HG02870 (cell line): ENCODE measurements at regions not wholly inside any gene's neighbourhood (a gene's known extent, or its start where the extent isn't known, plus 50 kb on each side); places are given as distances from the start of the nearest gene placed in this dataset.

Source experiments
- ATAC-seq: cut with Tn5 transposase; IDR thresholded peaks from one replicate; pipeline ENCODE4 v1.9.1; 2021; ENCODE audit warnings: mild to moderate bottlenecking, moderate library complexity; ENCODE audit not compliant: unreplicated experiment

DNA sequence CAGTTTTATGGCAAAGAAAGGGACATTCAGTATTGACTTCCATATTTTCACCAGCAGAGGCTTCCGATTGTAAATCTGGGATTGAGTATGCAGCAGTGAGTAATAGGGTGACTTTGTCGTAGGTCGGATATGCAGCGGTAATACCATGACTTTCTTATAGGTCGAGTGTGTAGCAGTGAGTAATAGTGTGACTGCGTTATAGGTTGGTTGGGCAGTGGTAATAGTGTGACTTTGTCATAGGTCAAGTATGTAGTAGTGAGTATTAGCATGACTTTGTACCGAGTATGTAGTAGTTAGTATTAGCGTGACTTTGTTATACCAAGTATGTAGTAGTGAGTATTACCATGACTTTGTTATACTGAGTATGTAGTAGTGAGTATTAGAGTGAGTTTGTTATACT lies 268.2 kb upstream of the ADARB2 start:
- no peak for ATAC-seq

DNA sequence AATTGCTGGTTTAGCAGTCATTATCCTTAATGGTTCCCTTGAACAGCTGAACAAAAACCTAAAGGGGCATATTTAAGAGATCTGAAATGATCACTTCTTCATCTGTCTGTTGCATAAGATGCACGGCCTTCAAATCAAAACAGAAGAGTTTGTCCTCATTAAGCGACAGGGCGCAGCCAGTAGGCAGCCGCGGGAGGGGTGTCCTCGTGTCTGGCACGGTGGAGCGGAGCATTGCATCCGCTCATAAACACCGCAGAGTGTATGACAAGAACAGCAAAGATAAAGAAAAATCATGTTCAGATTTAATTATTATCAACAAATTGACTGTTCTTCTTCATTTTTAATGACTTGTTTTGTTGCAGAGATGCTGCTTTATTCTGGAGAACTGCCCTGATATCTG lies 255.6 kb upstream of the ADARB2 start:
- ATAC-seq: no peak

- no peak for ATAC-seq
Measured at GRCh38 chr10:1989090-1989489, 251.8 kb upstream of the ADARB2 start.

- ATAC-seq: no peak
Measured at GRCh38 chr10:1981976-1982375, 244.7 kb upstream of the ADARB2 start.

DNA sequence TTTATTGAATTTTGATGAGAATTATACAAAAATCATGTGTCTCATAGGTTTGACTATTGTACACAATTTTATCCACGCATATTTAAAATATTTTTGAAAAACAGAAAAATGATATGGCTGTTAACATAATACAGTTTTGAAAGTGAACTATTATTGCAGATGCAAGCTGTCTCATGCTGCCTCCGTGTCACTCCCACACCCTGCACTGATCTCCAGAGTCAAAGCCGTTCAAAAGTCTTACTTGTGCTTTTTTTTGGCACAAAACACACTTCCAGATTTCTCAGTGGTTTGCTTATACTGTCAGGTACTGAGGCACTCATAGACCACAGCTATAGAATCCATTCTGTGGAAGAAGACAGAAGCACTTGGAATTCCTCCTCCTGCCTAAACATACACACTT lies 243.1 kb upstream of the ADARB2 start:
- ATAC-seq: no peak

- ATAC-seq: no peak
Measured at GRCh38 chr10:1978584-1978983, 241.3 kb upstream of the ADARB2 start.

DNA sequence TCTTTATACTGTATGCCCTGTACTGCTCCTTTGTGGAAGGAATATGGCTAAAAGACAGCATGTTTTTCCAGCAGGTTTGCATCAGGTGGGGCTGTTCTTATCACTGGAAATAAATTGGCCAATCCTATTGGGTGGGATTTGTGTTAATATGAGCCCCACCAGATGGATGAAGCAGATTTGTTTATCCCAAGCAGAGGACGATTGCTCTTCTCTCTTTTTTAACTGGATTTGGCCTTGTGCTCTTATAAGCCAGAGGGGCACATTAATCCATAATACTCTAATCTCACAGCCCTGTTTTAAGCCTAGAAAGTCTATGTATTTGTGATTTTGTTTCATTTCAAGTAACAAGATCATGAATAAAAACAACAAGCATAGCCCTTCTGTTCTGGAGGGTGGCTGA lies 240.1 kb upstream of the ADARB2 start:
- ATAC-seq: no peak

DNA sequence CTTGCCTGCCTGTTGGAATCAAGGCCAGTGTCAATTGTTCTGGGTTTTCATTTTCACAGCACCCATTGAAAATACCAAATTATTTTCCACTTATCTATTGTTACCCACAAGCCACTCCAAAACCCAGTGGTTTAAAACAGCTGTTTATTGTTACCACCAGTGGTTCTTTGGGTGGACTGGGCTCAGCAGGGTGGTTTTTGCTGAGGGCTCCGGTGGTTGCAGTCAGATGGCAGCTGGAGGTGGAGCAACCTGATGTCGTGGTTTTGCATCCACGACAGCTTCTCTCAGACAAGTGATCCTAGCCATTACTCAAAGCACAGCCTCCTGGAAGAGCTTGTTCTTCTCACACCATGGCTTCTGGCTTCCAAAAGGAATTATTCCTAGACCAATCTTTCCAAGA lies 235.1 kb upstream of the ADARB2 start:
- no peak for ATAC-seq

DNA sequence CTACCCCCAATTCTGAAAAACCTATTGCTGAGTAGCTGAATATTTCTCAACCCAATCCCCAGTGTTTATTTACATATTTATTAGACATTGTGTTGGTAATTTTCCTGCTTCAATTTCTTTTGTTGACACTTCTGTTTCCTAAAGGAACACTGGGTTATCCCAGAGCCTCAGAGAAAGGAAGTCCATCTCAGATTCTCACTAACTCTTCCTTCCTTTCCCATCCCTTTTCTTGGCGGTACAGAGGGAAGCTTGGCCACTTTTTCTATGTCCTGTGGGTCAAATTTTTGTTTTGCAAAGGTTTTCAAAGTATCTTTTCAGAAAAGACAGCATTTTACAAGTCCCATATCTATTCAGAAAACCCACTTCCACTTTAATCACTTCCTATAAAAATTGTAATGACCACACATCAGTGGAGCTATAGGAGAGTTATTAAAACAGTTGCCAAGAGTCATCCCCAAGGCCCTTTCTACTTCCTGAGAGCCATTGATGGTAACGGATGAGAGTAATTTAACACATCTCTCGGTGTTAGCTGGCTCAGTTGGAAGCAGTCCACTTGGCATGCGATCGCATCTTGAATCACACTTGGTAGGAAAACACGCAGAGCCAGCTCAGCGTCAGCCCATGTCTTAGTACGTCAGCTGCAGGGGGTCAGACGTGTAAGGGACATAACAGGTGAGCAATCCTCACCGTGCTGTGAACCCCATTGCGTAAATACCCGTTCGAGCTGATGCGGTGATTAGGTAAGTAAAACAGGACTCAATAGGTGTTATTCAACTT lies 231.1 kb upstream of the ADARB2 start:
- no peak for ATAC-seq

GRCh38 chr10:1966712-1967376 lies 229.5 kb upstream of the ADARB2 start:
- ATAC-seq: no peak

DNA sequence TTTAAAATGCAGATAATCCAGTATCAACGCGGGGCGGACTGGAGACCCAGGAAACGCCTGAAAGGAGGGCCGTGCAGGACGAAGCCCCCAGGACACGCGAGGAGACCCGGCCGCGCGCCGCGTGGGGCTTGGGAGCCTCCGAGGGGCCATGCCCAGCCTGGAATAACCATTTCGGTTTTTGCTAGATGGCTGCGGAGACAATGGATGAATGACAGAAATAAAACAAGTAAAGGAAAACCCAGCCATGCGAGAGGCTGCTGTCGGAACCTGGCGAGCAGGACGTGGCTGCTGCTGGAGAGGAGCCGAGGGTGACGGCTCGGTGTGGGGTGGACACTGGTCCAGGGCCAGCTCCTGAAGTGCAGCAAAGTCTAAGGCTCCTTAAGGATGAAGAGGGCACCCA lies 227.2 kb upstream of the ADARB2 start:
- ATAC-seq: no peak

GRCh38 chr10:1963341-1963740 lies 226.0 kb upstream of the ADARB2 start:
- ATAC-seq: no peak

DNA sequence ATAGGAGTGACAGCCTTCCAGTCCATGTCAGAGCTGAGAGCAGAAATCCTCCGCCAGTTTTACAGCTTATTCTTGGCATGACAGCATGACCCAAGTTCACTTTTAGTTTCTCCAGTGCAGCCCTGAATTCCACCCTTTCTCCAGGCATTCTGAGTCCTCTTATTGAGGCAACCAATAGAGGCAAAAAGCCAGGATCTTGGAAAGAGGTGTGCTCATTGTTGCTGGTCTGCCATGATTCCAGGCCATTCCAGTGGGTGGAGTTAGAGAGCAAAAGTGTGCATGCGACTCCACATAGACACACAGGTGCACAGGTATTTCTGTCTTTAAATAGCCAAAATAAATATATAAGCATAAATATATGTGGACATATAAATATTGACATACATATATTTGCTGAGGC lies 224.7 kb upstream of the ADARB2 start:
- no peak for ATAC-seq

DNA sequence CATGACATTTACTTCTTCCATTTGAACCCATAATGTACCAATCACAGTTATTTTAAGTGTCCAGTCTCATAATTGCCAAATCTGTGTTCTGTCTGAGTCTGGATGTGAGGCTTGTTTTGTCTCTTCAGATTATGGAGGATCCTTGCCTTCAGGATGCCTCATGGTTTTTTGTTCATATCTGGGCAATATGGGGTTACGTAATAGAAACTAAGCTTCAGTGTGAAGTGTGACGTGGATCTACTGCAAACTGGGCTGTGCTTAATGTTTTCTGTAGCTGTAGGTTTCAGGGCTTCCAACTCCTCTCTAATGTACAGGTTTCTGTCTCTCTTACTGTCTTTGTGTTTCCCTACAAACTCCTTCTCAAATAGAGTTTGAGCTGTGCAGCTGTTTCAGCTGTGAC lies 223.7 kb upstream of the ADARB2 start:
- ATAC-seq: no peak

DNA sequence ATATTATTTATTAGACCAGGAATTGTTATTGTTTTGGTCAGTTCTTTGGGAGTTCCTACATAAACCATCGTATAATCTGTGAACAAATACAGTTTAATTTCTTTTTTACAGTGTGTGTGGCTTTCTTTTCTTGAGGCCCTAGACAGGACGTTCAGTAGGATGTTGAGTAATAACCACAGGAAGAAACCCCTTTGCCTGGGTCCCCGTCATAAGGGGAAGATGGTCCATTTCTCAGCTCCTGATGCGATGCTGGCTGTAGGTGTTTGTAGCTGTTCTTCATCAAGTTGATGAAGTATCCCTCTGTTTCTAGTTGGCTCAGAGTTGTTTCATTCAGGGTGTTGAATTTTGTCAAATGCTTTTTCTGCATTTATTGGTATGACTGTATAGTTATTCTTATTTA lies 219.7 kb upstream of the ADARB2 start:
- no peak for ATAC-seq

DNA sequence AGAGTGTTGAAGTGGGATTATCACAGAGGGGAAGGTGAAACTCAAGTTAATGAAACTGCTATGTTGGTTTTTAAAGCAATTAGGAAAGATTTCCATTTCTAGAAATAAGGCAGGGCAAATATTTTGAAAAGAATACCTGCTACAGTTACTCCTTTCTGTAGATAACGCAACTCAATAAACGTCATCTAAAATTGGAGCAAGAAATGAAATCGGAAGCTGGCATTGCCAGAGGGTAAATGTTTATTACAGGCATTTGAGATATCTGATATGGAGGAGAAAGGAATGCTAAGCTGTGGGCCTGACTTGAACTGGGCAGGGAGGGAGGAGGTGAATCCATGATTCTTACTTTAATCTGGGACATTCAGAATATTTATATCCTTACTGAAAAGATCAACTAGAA lies 217.0 kb upstream of the ADARB2 start:
- no peak for ATAC-seq

- no peak for ATAC-seq
Measured at GRCh38 chr10:1952126-1953095, 215.1 kb upstream of the ADARB2 start.

GRCh38 chr10:1950803-1951495 lies 213.6 kb upstream of the ADARB2 start:
- no peak for ATAC-seq

DNA sequence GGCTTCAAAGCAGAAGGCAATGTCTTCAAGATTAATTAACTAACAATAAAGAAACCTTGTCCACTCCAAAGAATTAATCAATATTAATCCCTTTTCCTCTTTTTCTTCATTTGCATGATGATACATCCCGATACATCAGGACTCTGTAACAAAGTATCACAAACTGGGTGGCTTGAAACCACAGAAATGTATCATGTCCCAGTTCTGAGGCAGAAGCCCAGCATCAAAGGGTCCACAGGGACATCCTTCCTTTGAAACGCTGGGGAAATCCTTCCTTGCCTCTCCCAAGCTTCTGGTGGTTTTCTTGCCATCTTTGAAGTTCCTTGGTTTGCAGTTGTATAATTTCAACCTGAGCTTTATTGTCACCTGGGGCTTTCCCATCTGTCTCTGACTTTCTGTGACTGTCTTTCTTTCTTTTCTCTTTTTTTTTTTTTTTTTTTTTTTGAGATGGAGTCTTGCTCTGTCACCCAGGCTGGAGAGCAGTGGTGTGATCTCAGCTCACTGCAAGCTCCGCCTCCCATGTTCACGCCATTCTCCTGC lies 210.2 kb upstream of the ADARB2 start:
- no peak for ATAC-seq

GRCh38 chr10:1944487-1944886 lies 207.2 kb upstream of the ADARB2 start:
- no peak for ATAC-seq

DNA sequence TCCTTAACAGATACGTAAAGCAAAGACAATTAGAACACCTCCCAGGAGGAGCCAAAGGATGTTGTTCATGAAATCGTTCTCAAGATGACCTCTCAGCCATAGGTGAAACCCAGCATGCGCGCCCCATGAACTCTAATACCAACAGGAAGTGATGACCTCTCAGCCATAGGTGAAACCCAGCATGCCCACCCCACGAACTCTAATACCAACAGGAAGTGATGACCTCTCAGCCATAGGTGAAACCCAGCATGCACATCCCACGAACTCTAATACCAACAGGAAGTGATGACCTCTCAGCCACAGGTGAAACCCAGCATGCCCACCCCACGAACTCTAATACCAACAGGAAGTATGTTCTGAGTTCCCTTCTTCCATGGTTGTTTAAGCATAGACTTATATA lies 205.2 kb upstream of the ADARB2 start:
- ATAC-seq: no peak
